Gastroesophageal sphincter (tissue), 4 donors: ENCODE measurements at regions not wholly inside any gene's neighbourhood (a gene's known extent, or its start where the extent isn't known, plus 50 kb on each side); places are given as distances from the start of the nearest gene placed in this dataset.

Source experiments
- ATAC-seq: fragments of 150-250 bp; one replicate; pipeline ENCODE4 v1.9.1; 2016; ENCODE audit warnings: mild to moderate bottlenecking, moderate library complexity
- H3K27ac ChIP-seq, 4 donors: fragments of 200-600 bp; sonication (generic) in 3 of 4; 1 replicate in 3 of 4; 2 replicates in 1 of 4; pipeline ENCODE4 v1.5.1; 2016 to 2019
- H3K27me3 ChIP-seq: fragments of 200-600 bp; sonication (generic); one replicate; pipeline ENCODE4 v1.5.1; 2019
- H3K36me3 ChIP-seq, 2 donors: fragments of 200-600 bp; sonication (generic); one replicate each; pipeline ENCODE4 v1.5.1; 2019; ENCODE audit warnings: control low read depth in 1 of 2
- H3K4me1 ChIP-seq, 3 donors: fragments of 200-600 bp; sonication (generic); 1 replicate in 2 of 3; 2 replicates in 1 of 3; pipeline ENCODE4 v1.5.1; 2016 to 2019; ENCODE audit warnings: control low read depth in 2 of 3
- H3K4me3 ChIP-seq, 2 donors: fragments of 200-600 bp; sonication (generic); one replicate each; pipeline ENCODE4 v1.5.1; 2019; ENCODE audit warnings: mild to moderate bottlenecking in 1 of 2, moderate library complexity in 1 of 2
- H3K9me3 ChIP-seq, 3 donors: fragments of 200-600 bp; sonication (generic); one replicate each; pipeline ENCODE4 v1.5.1; 2017 to 2019; ENCODE audit warnings: control low read depth in 2 of 3
- EP300 ChIP-seq: sonication (generic); formaldehyde crosslinking; IDR thresholded peaks from one replicate; pipeline ENCODE4 v1.6.1; 2017; ENCODE audit warnings: antibody characterized with exemption, mild to moderate bottlenecking
- POLR2A ChIP-seq, 2 donors: fragments of 450-650 bp; IDR thresholded peaks; one replicate each; pipeline ENCODE4 v1.6.1; 2017; ENCODE audit warnings: antibody characterized with exemption in 2 of 2, mild to moderate bottlenecking in 2 of 2, moderate library complexity in 1 of 2
- POLR2AphosphoS5 ChIP-seq: sonication (generic); formaldehyde crosslinking; IDR thresholded peaks from one replicate; pipeline ENCODE4 v1.6.1; 2017; ENCODE audit warnings: antibody characterized with exemption
- WGBS, 2 donors: methylation state at CpG; one replicate each; pipeline ENCODE4 v1.1.5; 2018; ENCODE audit warnings: low coverage in 1 of 2; 5-methylcytosine and 5-hydroxymethylcytosine counted together
- TF ChIP-seq, protein P1 (sequence below), 4 experiments: fragments of 200-600 bp in 2 of 4; fragments of 450-650 bp in 2 of 4; sonication (generic) in 1 of 4; IDR thresholded peaks; one replicate each; pipeline ENCODE4 v1.5.1; 2017 to 2019; ENCODE audit warnings: antibody characterized with exemption in 4 of 4, mild to moderate bottlenecking in 2 of 4, moderate library complexity in 2 of 4

GRCh38 chr5:129382921-129383672 is 77.0 kb upstream of the ADAMTS19 start:
- no peaks in the 10 kb centered on the region for H3K36me3 ChIP-seq
- H3K4me3 ChIP-seq: no peak overlapping the region
- no peak overlapping the region for H3K27ac ChIP-seq
- TF ChIP-seq, protein P1, sequence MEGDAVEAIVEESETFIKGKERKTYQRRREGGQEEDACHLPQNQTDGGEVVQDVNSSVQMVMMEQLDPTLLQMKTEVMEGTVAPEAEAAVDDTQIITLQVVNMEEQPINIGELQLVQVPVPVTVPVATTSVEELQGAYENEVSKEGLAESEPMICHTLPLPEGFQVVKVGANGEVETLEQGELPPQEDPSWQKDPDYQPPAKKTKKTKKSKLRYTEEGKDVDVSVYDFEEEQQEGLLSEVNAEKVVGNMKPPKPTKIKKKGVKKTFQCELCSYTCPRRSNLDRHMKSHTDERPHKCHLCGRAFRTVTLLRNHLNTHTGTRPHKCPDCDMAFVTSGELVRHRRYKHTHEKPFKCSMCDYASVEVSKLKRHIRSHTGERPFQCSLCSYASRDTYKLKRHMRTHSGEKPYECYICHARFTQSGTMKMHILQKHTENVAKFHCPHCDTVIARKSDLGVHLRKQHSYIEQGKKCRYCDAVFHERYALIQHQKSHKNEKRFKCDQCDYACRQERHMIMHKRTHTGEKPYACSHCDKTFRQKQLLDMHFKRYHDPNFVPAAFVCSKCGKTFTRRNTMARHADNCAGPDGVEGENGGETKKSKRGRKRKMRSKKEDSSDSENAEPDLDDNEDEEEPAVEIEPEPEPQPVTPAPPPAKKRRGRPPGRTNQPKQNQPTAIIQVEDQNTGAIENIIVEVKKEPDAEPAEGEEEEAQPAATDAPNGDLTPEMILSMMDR (IDR thresholded peaks at IDR 0.05): no peak
- TF ChIP-seq POLR2AphosphoS5 (no peak), EP300 (no peak), POLR2A (IDR thresholded peaks at IDR 0.05) (no peak)
- no peaks in the 10 kb centered on the region for H3K27me3 ChIP-seq
- ATAC-seq: no peak
- no peaks in the 10 kb centered on the region for H3K9me3 ChIP-seq
- H3K4me1 ChIP-seq: no peaks in the 10 kb centered on the region
- WGBS, 2 donors: 0 to 14% methylated on average over 1 of the region's 1 CpG

DNA sequence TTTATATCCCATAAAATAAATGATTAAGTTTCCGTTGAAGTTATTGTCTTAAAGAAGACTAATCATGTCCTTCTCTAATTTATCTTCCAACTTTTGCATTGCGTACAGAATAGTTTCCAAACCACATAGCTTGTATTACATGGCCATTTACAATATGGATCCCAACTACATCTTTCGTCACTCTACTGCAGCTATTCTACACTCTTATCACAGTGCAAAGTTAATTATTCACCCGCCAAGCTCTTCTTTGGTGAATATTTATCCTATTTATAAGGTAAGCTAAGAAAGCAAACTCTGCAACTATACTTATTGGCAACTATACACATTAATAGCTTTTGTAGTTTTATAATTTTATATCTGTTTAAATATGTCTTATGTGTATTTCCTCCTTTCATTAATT is 75.9 kb upstream of the ADAMTS19 start:
- Histone ChIP-seq H3K9me3 (no peaks in the 10 kb centered on the region), H3K36me3 (no peaks in the 10 kb centered on the region), H3K4me1 (no peaks in the 10 kb centered on the region), H3K27me3 (no peaks in the 10 kb centered on the region), H3K4me3 (no peak overlapping the region), H3K27ac (no peak overlapping the region)
- 77 to 83% methylated on average over 4 of the region's 4 CpGs for WGBS, 2 donors
- TF ChIP-seq POLR2AphosphoS5: no peak
- no peak for TF ChIP-seq POLR2A (IDR thresholded peaks at IDR 0.05)
- TF ChIP-seq, protein P1 (IDR thresholded peaks at IDR 0.05): no peak
- no peak for TF ChIP-seq EP300
- ATAC-seq: no peak

DNA sequence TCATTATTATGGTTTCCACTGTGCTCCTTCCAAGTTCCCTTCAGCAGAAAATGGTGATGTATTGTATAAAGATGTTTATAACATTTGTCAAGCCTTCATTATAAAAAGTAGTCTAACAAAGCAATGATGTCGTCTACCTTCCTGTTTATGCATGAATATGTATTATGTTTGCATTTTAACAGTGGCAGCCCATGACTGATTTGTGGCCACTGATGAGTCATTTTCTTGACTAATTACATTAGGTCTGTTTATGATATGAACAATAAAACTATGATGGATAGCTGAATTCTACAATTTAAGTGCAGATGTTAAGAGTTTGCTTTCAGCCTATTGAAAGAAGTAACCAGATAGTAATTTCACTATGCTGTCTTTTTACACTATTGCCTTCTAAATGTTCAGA is 75.4 kb upstream of the ADAMTS19 start:
- TF ChIP-seq EP300 (no peak), POLR2AphosphoS5 (no peak), POLR2A (IDR thresholded peaks at IDR 0.05) (no peak)
- TF ChIP-seq, protein P1 (IDR thresholded peaks at IDR 0.05): no peak
- no peak overlapping the region for H3K4me3 ChIP-seq
- WGBS, 2 donors: 18 to 50% methylated on average over 1 of the region's 1 CpG
- no peaks in the 10 kb centered on the region for H3K36me3 ChIP-seq
- ATAC-seq: no peak
- no peak overlapping the region for H3K27ac ChIP-seq
- H3K9me3 ChIP-seq: no peaks in the 10 kb centered on the region
- no peaks in the 10 kb centered on the region for H3K27me3 ChIP-seq
- no peaks in the 10 kb centered on the region for H3K4me1 ChIP-seq

DNA sequence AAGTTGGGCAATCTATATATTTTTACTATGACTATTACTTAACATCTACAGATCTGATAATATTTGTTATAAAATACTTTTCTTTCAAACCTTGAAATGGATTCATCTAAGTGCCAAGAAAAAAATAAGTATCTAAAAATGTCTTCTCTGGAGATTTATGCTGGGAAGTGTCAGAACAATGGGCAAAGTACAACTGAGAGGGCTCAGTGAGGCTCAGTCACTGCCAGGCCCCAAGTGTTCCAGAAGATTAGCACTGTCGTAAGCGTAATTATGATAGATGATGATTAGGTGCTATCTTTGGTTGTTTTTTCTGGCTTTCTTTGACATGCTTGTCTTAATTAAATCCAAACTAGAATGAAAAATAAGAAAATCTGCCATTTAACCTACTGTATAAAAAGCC is 72.2 kb upstream of the ADAMTS19 start:
- 42 to 64% methylated on average over 2 of the region's 2 CpGs for WGBS, 2 donors

DNA sequence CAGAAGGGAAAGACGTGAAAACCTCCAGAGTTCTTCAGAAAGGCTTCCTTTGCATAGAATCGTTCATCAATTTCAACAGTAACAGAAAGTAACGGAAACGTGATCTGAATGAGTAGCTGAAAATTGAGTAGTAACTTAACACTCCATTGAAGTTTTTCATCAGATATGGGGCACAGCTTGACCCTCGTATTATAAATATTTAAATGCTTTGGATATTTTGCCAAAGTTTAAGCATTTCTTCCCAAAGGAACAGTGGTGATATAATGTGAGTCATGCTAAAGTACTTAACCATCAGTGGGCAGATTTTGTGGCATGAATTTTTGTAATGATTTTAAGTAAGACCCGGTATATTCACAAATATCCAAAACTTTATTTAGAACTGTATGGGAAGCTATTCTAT is 67.4 kb upstream of the ADAMTS19 start:
- Histone ChIP-seq H3K27ac (no peak overlapping the region), H3K9me3 (no peaks in the 10 kb centered on the region), H3K4me1 (no peaks in the 10 kb centered on the region), H3K27me3 (no peaks in the 10 kb centered on the region), H3K36me3 (no peaks in the 10 kb centered on the region), H3K4me3 (no peak overlapping the region)
- WGBS, 2 donors: 66 to 70% methylated on average over 6 of the region's 6 CpGs
- TF ChIP-seq, protein P1 (IDR thresholded peaks at IDR 0.05): no peak
- TF ChIP-seq POLR2AphosphoS5: no peak
- no peak for TF ChIP-seq EP300
- TF ChIP-seq POLR2A (IDR thresholded peaks at IDR 0.05): no peak
- ATAC-seq: no peak

More for the DNA sequence above, 72.2 kb upstream of the ADAMTS19 start:
- Histone ChIP-seq H3K36me3 (no peaks in the 10 kb centered on the region), H3K27ac (no peak overlapping the region), H3K9me3 (no peaks in the 10 kb centered on the region), H3K4me1 (no peaks in the 10 kb centered on the region), H3K4me3 (no peak overlapping the region), H3K27me3 (no peaks in the 10 kb centered on the region)
- no peak for ATAC-seq
- TF ChIP-seq, protein P1 (IDR thresholded peaks at IDR 0.05): no peak
- TF ChIP-seq POLR2A (IDR thresholded peaks at IDR 0.05): no peak
- no peak for TF ChIP-seq EP300
- no peak for TF ChIP-seq POLR2AphosphoS5
